Nephron (organoid): ENCODE measurements at regions not wholly inside any gene's neighbourhood (a gene's known extent, or its start where the extent isn't known, plus 50 kb on each side); places are given as distances from the start of the nearest gene placed in this dataset.

ENCODE experiments used
- H3K27ac Mint-ChIP-seq, 3 experiments: 2 replicates each; pipeline ENCODE4 v1.8.0; 2020; ENCODE audit warnings: mixed read lengths in 3 of 3, mild to moderate bottlenecking in 2 of 3, moderate library complexity in 1 of 3
- H3K27me3 Mint-ChIP-seq: 2 replicates; pipeline ENCODE4 v1.8.0; 2021; ENCODE audit warnings: low read depth, mild to moderate bottlenecking, moderate library complexity, mixed read lengths
- H3K36me3 Mint-ChIP-seq: 2 replicates; pipeline ENCODE4 v1.8.0; 2020; ENCODE audit warnings: low read depth, mixed read lengths
- H3K4me1 Mint-ChIP-seq: 2 replicates; pipeline ENCODE4 v1.8.0; 2020; ENCODE audit warnings: mixed read lengths
- H3K4me3 Mint-ChIP-seq, 3 experiments: 2 replicates each; pipeline ENCODE4 v1.8.0; 2020; ENCODE audit warnings: mild to moderate bottlenecking in 3 of 3, mixed read lengths in 3 of 3, moderate library complexity in 2 of 3
- H3K9me3 Mint-ChIP-seq: 2 replicates; pipeline ENCODE4 v1.8.0; 2020; ENCODE audit warnings: mixed read lengths
- CTCF ChIP-seq, 3 experiments: fragments of 200-600 bp; sonication (generic); IDR thresholded peaks; one replicate each; pipeline ENCODE4 v1.5.0; 2021; ENCODE audit warnings: antibody characterized with exemption in 3 of 3; ENCODE audit not compliant: unreplicated experiment in 3 of 3

DNA sequence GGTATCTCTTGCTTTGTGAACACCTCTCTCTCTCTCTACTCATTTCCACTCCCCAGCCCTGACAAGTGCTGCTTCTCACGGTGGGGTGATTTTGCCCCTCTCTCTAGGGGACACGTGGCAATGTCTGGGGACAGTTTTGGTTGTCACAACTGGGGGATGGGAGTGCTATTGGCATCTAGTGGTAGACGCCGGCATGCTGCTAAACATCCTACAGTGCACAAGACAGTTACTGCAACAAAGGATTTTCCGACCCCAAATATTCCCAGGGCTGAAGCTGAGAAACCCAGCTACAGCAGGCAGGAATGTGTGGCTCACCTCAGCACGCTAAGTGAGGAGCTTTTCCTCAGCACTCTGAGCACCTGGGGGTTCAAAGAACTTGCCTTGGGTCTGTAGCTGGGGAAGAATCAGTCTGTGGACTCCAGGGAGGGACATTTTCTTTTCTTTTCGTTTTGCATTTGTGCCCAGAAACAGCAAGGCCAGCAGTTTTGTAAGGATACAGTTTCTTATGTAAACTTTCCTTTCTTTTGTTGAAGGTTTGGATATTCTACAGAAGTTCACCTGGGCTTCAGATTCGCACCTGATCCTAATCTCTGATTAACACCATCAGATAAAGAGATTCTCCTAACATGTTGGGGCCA, 246.9 kb upstream of the ZFP64 start:
- Mint-ChIP-seq H3K27me3 (peaks cover 4% of the 10 kb centered on the region), H3K4me3 (no peak overlapping the region), H3K9me3 (no peaks in the 10 kb centered on the region), H3K4me1 (peaks cover 16% of the 10 kb centered on the region), H3K27ac (no peak overlapping the region), H3K36me3 (no peaks in the 10 kb centered on the region)
- no peak for TF ChIP-seq CTCF (IDR thresholded peaks at IDR 0.05; ENCODE audit: unreplicated experiment in 3 of 3)

GRCh38 chr20:52434453-52434852, 242.9 kb upstream of the ZFP64 start:
- no peaks in the 10 kb centered on the region for H3K36me3 Mint-ChIP-seq
- TF ChIP-seq CTCF (IDR thresholded peaks at IDR 0.05; ENCODE audit: unreplicated experiment in 3 of 3) = no peak
- H3K27ac Mint-ChIP-seq = no peak overlapping the region
- H3K9me3 Mint-ChIP-seq = no peaks in the 10 kb centered on the region
- H3K4me3 Mint-ChIP-seq = no peak overlapping the region
- no peaks in the 10 kb centered on the region for H3K4me1 Mint-ChIP-seq
- peaks cover 9% of the 10 kb centered on the region for H3K27me3 Mint-ChIP-seq

DNA sequence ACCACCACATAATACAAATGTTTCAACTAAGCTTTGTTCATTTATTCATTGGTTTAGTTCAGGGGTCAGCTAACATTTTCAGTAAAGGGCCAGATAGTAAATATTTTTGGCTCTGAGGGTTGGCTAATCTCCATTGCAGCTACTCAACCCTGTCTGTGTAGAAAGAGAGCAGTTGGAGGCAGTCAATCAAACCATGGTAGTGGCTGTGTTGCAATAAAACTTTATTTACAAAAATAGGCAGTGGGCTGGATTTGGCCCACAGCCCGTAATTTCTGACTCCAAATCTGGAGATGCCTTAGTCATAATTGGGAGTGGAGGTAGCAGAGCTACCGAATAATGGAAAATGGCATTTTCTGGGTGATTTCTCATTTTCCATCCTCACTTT, 242.5 kb upstream of the ZFP64 start:
- Mint-ChIP-seq H3K27ac (no peak overlapping the region), H3K36me3 (no peaks in the 10 kb centered on the region), H3K27me3 (peaks cover 9% of the 10 kb centered on the region), H3K9me3 (peaks cover 4% of the 10 kb centered on the region), H3K4me1 (no peaks in the 10 kb centered on the region), H3K4me3 (no peak overlapping the region)
- no peak for TF ChIP-seq CTCF (IDR thresholded peaks at IDR 0.05; ENCODE audit: unreplicated experiment in 3 of 3)

- H3K4me1 Mint-ChIP-seq = no peaks in the 10 kb centered on the region
- H3K36me3 Mint-ChIP-seq = no peaks in the 10 kb centered on the region
- TF ChIP-seq CTCF (IDR thresholded peaks at IDR 0.05; ENCODE audit: unreplicated experiment in 3 of 3) = no peak
- H3K9me3 Mint-ChIP-seq = peaks cover 4% of the 10 kb centered on the region
- H3K27ac Mint-ChIP-seq = no peak overlapping the region
- peaks cover 9% of the 10 kb centered on the region for H3K27me3 Mint-ChIP-seq
- no peak overlapping the region for H3K4me3 Mint-ChIP-seq
These were observed 241.9 kb upstream of the ZFP64 start for GRCh38 chr20:52433326-52434040.

GRCh38 chr20:52432740-52433139, 241.2 kb upstream of the ZFP64 start:
- Mint-ChIP-seq H3K36me3 (no peaks in the 10 kb centered on the region), H3K27ac (no peak overlapping the region), H3K9me3 (peaks cover 4% of the 10 kb centered on the region), H3K4me3 (no peak overlapping the region), H3K4me1 (no peaks in the 10 kb centered on the region), H3K27me3 (peaks cover 6% of the 10 kb centered on the region)
- TF ChIP-seq CTCF (IDR thresholded peaks at IDR 0.05; ENCODE audit: unreplicated experiment in 3 of 3) = no peak

GRCh38 chr20:52429029-52429428, 237.4 kb upstream of the ZFP64 start:
- Mint-ChIP-seq H3K27me3 (peaks cover 6% of the 10 kb centered on the region), H3K36me3 (peaks cover 3% of the 10 kb centered on the region), H3K9me3 (peaks cover 8% of the 10 kb centered on the region), H3K4me3 (no peak overlapping the region), H3K4me1 (peaks cover 13% of the 10 kb centered on the region), H3K27ac (no peak overlapping the region)
- no peak for TF ChIP-seq CTCF (IDR thresholded peaks at IDR 0.05; ENCODE audit: unreplicated experiment in 3 of 3)
